H1 (cell line): ENCODE measurements at regions not wholly inside any gene's neighbourhood (a gene's known extent, or its start where the extent isn't known, plus 50 kb on each side); places are given as distances from the start of the nearest gene placed in this dataset.
A peak's percentile ranks its signal among the peaks of the same experiment; 100 is the strongest.

ENCODE experiments used
- CTCF ChIA-PET: fragments of 300-600 bp; sonication (Branson Sonifier 250); formaldehyde crosslinking; loops from one replicate; lab custom pipeline; 2021; ENCODE audit not compliant: partially characterized antibody; lab: Charles Lee
- POLR2A ChIA-PET: fragments of 300-600 bp; sonication (Branson Sonifier 250); formaldehyde crosslinking; loops from one replicate; lab custom pipeline; 2021; ENCODE audit warnings: inconsistent platforms; ENCODE audit not compliant: partially characterized antibody; lab: Charles Lee
- DNase-seq, 2 experiments: peaks; one replicate each; pipeline versions ENCODE4 v3.0.0 to v3.0.0-alpha.2; 2010 to 2022; ENCODE audit warnings: low spot score in 2 of 2, low read depth in 1 of 2, mixed read lengths in 1 of 2
- FAIRE-seq: peaks from 2 replicates; lab custom pipeline; 2011; peaks lifted over from hg19 to GRCh38; lab: Jason Lieb, UNC
- H2AFZ ChIP-seq: 2 replicates; pipeline ENCODE4 v1.8.1; 2012; ENCODE audit warnings: low read length, inconsistent platforms
- H2AK5ac ChIP-seq: 2 replicates; pipeline ENCODE4 v1.6.1; 2013; ENCODE audit warnings: low read depth, low read length
- H2BK120ac ChIP-seq: replicated peaks from 2 replicates; pipeline ENCODE3; 2013; ENCODE audit warnings: low read depth, low read length, inconsistent platforms
- H2BK12ac ChIP-seq: 2 replicates; pipeline ENCODE4 v1.6.1; 2013; ENCODE audit warnings: low read depth, low read length
- H2BK15ac ChIP-seq: 2 replicates; pipeline ENCODE4 v1.6.1; 2013; ENCODE audit warnings: low read length
- H2BK20ac ChIP-seq: 2 replicates; pipeline ENCODE4 v1.6.1; 2013; ENCODE audit warnings: low read length
- H2BK5ac ChIP-seq: 2 replicates; pipeline ENCODE4 v1.6.1; 2013; ENCODE audit warnings: low read depth, low read length
- H3K14ac ChIP-seq: 2 replicates; pipeline ENCODE4 v1.6.1; 2013; ENCODE audit warnings: inconsistent platforms; ENCODE audit not compliant: insufficient read length
- H3K18ac ChIP-seq: 2 replicates; pipeline ENCODE4 v1.6.1; 2013; ENCODE audit warnings: low read length; ENCODE audit errors: extremely low read depth
- H3K23ac ChIP-seq: 2 replicates; pipeline ENCODE4 v1.6.1; 2013; ENCODE audit warnings: inconsistent platforms; ENCODE audit not compliant: insufficient read length
- H3K23me2 ChIP-seq: 2 replicates; pipeline ENCODE4 v1.6.1; 2013; ENCODE audit warnings: low read depth, low read length
- H3K27ac ChIP-seq: 2 replicates; pipeline ENCODE4 v1.6.1; 2011; ENCODE audit warnings: low read depth, low read length, inconsistent platforms
- H3K27me3 ChIP-seq, 4 experiments: replicated peaks in 1 of 4; 1 replicate in 1 of 4; 2 replicates in 3 of 4; pipeline versions ENCODE4 v1.6.1 to v1.8.1; 2011 to 2013; ENCODE audit warnings: low read length in 3 of 4, mild to moderate bottlenecking in 3 of 4, inconsistent platforms in 2 of 4, mixed read lengths in 2 of 4, moderate library complexity in 1 of 4; ENCODE audit not compliant: control insufficient read depth in 3 of 4, insufficient read depth in 3 of 4; ENCODE audit errors: extremely low read depth in 1 of 4
- H3K36me3 ChIP-seq, 4 experiments: 2 replicates each; pipeline versions ENCODE4 v1.6.1 to v1.8.1; 2011 to 2013; ENCODE audit warnings: mild to moderate bottlenecking in 4 of 4, low read length in 3 of 4, moderate library complexity in 2 of 4, control low read depth in 1 of 4, inconsistent platforms in 1 of 4; ENCODE audit not compliant: insufficient read depth in 4 of 4, control insufficient read depth in 2 of 4
- H3K4ac ChIP-seq: replicated peaks from 2 replicates; pipeline ENCODE3; 2013; ENCODE audit warnings: low read length, low read depth, mixed read lengths, inconsistent platforms; ENCODE audit not compliant: insufficient read length
- H3K4me1 ChIP-seq, 4 experiments: replicated peaks in 1 of 4; 1 replicate in 1 of 4; 2 replicates in 3 of 4; pipeline versions ENCODE4 v1.6.1 to v1.8.1; 2011 to 2013; ENCODE audit warnings: low read length in 3 of 4, inconsistent platforms in 2 of 4, mixed read lengths in 1 of 4; ENCODE audit not compliant: insufficient read depth in 4 of 4, control insufficient read depth in 3 of 4
- H3K4me2 ChIP-seq, 2 experiments: 2 replicates each; pipeline versions ENCODE4 v1.6.1 to v1.8.1; 2011 to 2013; ENCODE audit warnings: low read depth in 2 of 2, low read length in 2 of 2, control low read depth in 1 of 2, inconsistent platforms in 1 of 2, mild to moderate bottlenecking in 1 of 2; ENCODE audit not compliant: insufficient read depth in 1 of 2
- H3K4me3 ChIP-seq, 4 experiments: fragments of 200-600, 300-600 bp in 1 of 4; sonication (generic), shearing (Covaris generic), sonication (Bioruptor Twin) in 1 of 4; 2 replicates each; pipeline versions ENCODE4 v1.5.1 to v1.8.1; 2011 to 2016; ENCODE audit warnings: low read length in 4 of 4, low read depth in 3 of 4, control low read depth in 2 of 4, inconsistent platforms in 2 of 4, mild to moderate bottlenecking in 2 of 4, mixed read lengths in 1 of 4, moderate library complexity in 1 of 4; ENCODE audit not compliant: insufficient read depth in 2 of 4; ENCODE audit errors: extremely low read depth in 1 of 4
- H3K56ac ChIP-seq: replicated peaks from 2 replicates; pipeline ENCODE3; 2013; ENCODE audit warnings: low read depth, mild to moderate bottlenecking, mixed read lengths, low read length, inconsistent platforms; ENCODE audit not compliant: insufficient read length
- H3K79me1 ChIP-seq: 2 replicates; pipeline ENCODE4 v1.6.1; 2013; ENCODE audit warnings: low read depth, low read length, control low read depth
- H3K79me2 ChIP-seq, 2 experiments: 2 replicates each; pipeline versions ENCODE4 v1.6.1 to v1.8.1; 2012 to 2013; ENCODE audit warnings: low read length in 2 of 2, mild to moderate bottlenecking in 2 of 2, inconsistent platforms in 1 of 2; ENCODE audit not compliant: insufficient read depth in 2 of 2, control insufficient read depth in 1 of 2
- H3K9ac ChIP-seq, 4 experiments: replicated peaks in 1 of 4; 1 replicate in 1 of 4; 2 replicates in 3 of 4; pipeline versions ENCODE4 v1.6.1 to v1.8.1; 2011 to 2013; ENCODE audit warnings: low read depth in 3 of 4, low read length in 3 of 4, control low read depth in 2 of 4, mild to moderate bottlenecking in 2 of 4, moderate library complexity in 2 of 4, inconsistent platforms in 1 of 4; ENCODE audit errors: extremely low read depth in 1 of 4
- H3K9me3 ChIP-seq, 2 experiments: 2 replicates each; pipeline versions ENCODE4 v1.6.1 to v1.8.1; 2012 to 2013; ENCODE audit warnings: mild to moderate bottlenecking in 2 of 2, moderate library complexity in 2 of 2, control low read depth in 1 of 2, inconsistent platforms in 1 of 2, low read depth in 1 of 2, low read length in 1 of 2, mixed read lengths in 1 of 2; ENCODE audit not compliant: insufficient read depth in 2 of 2
- H4K20me1 ChIP-seq, 2 experiments: replicated peaks in 1 of 2; 2 replicates each; pipeline versions ENCODE3 to v1.8.1; 2011 to 2013; ENCODE audit warnings: inconsistent platforms in 2 of 2, low read length in 2 of 2, mild to moderate bottlenecking in 1 of 2; ENCODE audit not compliant: insufficient read depth in 2 of 2, control insufficient read depth in 1 of 2
- H4K5ac ChIP-seq: 2 replicates; pipeline ENCODE4 v1.6.1; 2013; ENCODE audit warnings: low read length, low read depth, mixed read lengths, inconsistent platforms; ENCODE audit not compliant: insufficient read length
- H4K8ac ChIP-seq: 2 replicates; pipeline ENCODE4 v1.8.0; 2013; ENCODE audit warnings: mild to moderate bottlenecking, moderate library complexity, low read length, inconsistent platforms; ENCODE audit not compliant: insufficient read depth; ENCODE audit errors: extremely low read depth
- H4K91ac ChIP-seq: replicated peaks from 2 replicates; pipeline ENCODE3; 2013; ENCODE audit warnings: low read length, mixed read lengths, inconsistent platforms; ENCODE audit not compliant: insufficient read length
- CTBP2 ChIP-seq: IDR thresholded peaks from 2 replicates; pipeline ENCODE4 v1.7.0; 2011; ENCODE audit warnings: borderline replicate concordance, mild to moderate bottlenecking, moderate library complexity, mixed read lengths, low read length; ENCODE audit not compliant: insufficient read depth, insufficient read length
- WGBS, 2 experiments: shearing (Covaris generic) in 1 of 2; methylation state at CpG; one replicate each; pipeline versions ENCODE4 v1.1.6 to v1.1.7; 2013 to 2015; ENCODE audit warnings: low lambda C conversion rate in 2 of 2, mixed read lengths in 2 of 2, inconsistent platforms in 1 of 2, low coverage in 1 of 2, missing lambda C conversion rate in 1 of 2; ENCODE audit not compliant: insufficient replicate concordance in 2 of 2, insufficient coverage in 1 of 2, insufficient read length in 1 of 2; ENCODE audit errors: extremely low coverage in 1 of 2, missing lambda C conversion rate in 1 of 2; 5-methylcytosine and 5-hydroxymethylcytosine counted together

GRCh38 chr3:145370870-145371269, 790.1 kb downstream of the PLOD2 start:
- Histone ChIP-seq H3K14ac (no peak overlapping the region), H2BK12ac (no peak overlapping the region), H4K20me1 (no peaks in the 10 kb centered on the region), H3K4me2 (no peak overlapping the region), H3K23ac (no peak overlapping the region), H4K5ac (no peak overlapping the region), H2BK15ac (no peak overlapping the region), H3K27ac (no peak overlapping the region), H3K56ac (no peak overlapping the region), H3K9ac (no peak overlapping the region), H2AFZ (peak overlapping the region; percentile 10; the same call in 1 of the 2 replicates), H3K18ac (no peak overlapping the region), H3K4ac (no peak overlapping the region), H3K4me1 (no peaks in the 10 kb centered on the region), H3K23me2 (no peaks in the 10 kb centered on the region), H2AK5ac (no peak overlapping the region), H3K79me2 (no peaks in the 10 kb centered on the region), H2BK20ac (no peak overlapping the region), H2BK5ac (no peak overlapping the region), H4K91ac (no peak overlapping the region), H3K79me1 (no peaks in the 10 kb centered on the region), H4K8ac (no peak overlapping the region), H3K27me3 (no peaks in the 10 kb centered on the region), H3K4me3 (no peak overlapping the region), H2BK120ac (no peak overlapping the region), H3K9me3 (0 out of 4 replicates have a peak, but pooled peaks cover 0 to 5% of the 10 kb centered on the region in 2 experiments), H3K36me3 (no peaks in the 10 kb centered on the region)
- ChIA-PET POLR2A (no interaction called here), CTCF (interaction anchor here (1.4 kb wide), 1 partner anchor 16 kb away, joined by 3 read pairs; no protein-coding TSS in a partner anchor)
- no peak for DNase-seq
- WGBS, 2 experiments: 85% methylated on average over 5 of the region's 5 CpGs; no CpG with 5 or more reads in 1 of the 2 experiments
- no peak for FAIRE-seq
- TF ChIP-seq CTBP2: no peak
